ENCODE measurements at regions not wholly inside any gene's neighbourhood (a gene's known extent, or its start where the extent isn't known, plus 50 kb on each side); places are given as distances from the start of the nearest gene placed in this dataset.

DNA sequence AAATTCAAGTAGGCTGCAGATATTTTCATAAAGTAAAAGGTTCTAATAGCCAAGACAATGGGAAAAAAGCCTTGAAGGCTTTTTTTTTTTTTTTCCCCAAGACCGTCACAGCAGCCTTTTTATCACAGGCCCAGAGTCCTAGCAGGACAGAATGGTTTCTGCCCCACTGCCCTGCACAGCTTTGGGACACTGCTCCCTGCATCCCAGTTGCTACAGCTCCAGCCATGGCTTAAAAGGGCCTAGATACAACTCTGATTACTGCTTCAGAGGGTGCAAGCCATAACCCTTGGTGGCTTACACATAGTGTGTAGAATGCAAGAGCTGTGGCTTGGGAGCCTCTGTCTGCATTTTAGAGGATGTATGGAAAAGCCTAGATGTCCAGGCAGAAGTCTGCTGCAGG, 1362.8 kb downstream of the SLITRK5 start:
- Histone ChIP-seq H3K4me2 (ENCODE audit: insufficient read depth, low read length) (no peak overlapping the region), H3K27ac (ENCODE audit: low read depth, low read length) (no peak overlapping the region), H2AFZ (ENCODE audit: low read length) (no peak overlapping the region), H3K4me3 (ENCODE audit: insufficient read depth, low read length) (no peak overlapping the region), H4K20me1 (ENCODE audit: insufficient read depth, low read length) (no peaks in the 10 kb centered on the region), H3K4me1 (ENCODE audit: insufficient read depth, low read length) (no peaks in the 10 kb centered on the region), H3K36me3 (ENCODE audit: insufficient read depth, low read length) (no peaks in the 10 kb centered on the region), H3K27me3 (ENCODE audit: insufficient read depth, low read length) (no peaks in the 10 kb centered on the region), H3K79me2 (ENCODE audit: insufficient read depth, low read length) (no peaks in the 10 kb centered on the region), H3K9me3 (ENCODE audit: low read depth, low read length) (no peaks in the 10 kb centered on the region)
- DNase-seq (ENCODE audit: insufficient read length, low spot score, missing footprints), result no peak
- TF ChIP-seq, protein P1, sequence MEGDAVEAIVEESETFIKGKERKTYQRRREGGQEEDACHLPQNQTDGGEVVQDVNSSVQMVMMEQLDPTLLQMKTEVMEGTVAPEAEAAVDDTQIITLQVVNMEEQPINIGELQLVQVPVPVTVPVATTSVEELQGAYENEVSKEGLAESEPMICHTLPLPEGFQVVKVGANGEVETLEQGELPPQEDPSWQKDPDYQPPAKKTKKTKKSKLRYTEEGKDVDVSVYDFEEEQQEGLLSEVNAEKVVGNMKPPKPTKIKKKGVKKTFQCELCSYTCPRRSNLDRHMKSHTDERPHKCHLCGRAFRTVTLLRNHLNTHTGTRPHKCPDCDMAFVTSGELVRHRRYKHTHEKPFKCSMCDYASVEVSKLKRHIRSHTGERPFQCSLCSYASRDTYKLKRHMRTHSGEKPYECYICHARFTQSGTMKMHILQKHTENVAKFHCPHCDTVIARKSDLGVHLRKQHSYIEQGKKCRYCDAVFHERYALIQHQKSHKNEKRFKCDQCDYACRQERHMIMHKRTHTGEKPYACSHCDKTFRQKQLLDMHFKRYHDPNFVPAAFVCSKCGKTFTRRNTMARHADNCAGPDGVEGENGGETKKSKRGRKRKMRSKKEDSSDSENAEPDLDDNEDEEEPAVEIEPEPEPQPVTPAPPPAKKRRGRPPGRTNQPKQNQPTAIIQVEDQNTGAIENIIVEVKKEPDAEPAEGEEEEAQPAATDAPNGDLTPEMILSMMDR (IDR thresholded peaks at IDR 0.05; ENCODE audit: extremely low read depth, low read depth, low read length), result no peak

DNA sequence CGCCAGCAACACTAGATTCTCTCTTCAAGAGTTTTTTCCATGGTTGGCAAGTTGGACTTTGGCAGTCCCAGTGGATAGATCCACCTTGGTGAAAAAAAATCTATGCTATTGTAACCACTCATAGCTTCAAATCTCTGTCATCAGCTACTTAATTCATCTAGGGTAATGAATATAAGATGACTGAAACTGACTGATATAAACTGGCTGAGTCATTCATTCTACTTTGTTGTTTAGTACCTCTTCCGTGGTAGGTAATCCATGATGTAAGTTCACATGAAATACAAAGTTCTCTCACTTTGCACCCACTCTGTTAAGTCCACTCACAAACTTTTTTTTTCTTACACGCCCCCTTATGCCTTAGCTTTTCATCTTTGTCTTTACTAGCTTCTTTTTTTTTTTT, 1381.5 kb downstream of the SLITRK5 start:
- Histone ChIP-seq H3K9me3 (ENCODE audit: low read depth, low read length) (peaks cover 3% of the 10 kb centered on the region), H3K4me1 (ENCODE audit: insufficient read depth, low read length) (no peaks in the 10 kb centered on the region), H4K20me1 (ENCODE audit: insufficient read depth, low read length) (no peaks in the 10 kb centered on the region), H3K36me3 (ENCODE audit: insufficient read depth, low read length) (no peaks in the 10 kb centered on the region), H3K27me3 (ENCODE audit: insufficient read depth, low read length) (no peaks in the 10 kb centered on the region), H3K27ac (ENCODE audit: low read depth, low read length) (no peak overlapping the region), H3K4me3 (ENCODE audit: insufficient read depth, low read length) (no peak overlapping the region), H3K79me2 (ENCODE audit: insufficient read depth, low read length) (no peaks in the 10 kb centered on the region), H2AFZ (ENCODE audit: low read length) (no peak overlapping the region), H3K4me2 (ENCODE audit: insufficient read depth, low read length) (no peak overlapping the region)
- DNase-seq (ENCODE audit: insufficient read length, low spot score, missing footprints), result no peak
- TF ChIP-seq, protein P1 (IDR thresholded peaks at IDR 0.05; ENCODE audit: extremely low read depth, low read depth, low read length), result no peak

DNA sequence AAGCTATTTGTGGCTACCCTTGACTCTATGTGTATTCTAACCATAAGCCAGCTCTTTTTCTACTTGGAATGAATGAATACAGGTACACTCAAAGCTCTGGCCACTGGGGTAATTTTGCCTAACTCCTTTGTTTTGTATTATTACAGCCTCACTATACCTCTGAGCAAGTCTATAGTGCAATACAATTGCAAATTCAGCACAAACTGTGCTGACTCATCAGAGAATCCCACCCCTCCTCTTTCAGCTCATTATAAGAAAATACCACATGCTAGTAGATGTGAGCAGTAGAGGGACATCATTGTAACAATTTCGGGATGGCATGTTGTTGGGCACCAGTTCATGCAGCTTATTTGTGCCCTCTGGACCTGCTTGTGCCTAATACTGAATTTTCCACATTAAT, 1382.2 kb downstream of the SLITRK5 start:
- no peak for DNase-seq (ENCODE audit: insufficient read length, low spot score, missing footprints)
- H3K9me3 ChIP-seq (ENCODE audit: low read depth, low read length), result peaks cover 3% of the 10 kb centered on the region
- H3K27me3 ChIP-seq (ENCODE audit: insufficient read depth, low read length), result no peaks in the 10 kb centered on the region
- no peaks in the 10 kb centered on the region for H3K79me2 ChIP-seq (ENCODE audit: insufficient read depth, low read length)
- no peaks in the 10 kb centered on the region for H4K20me1 ChIP-seq (ENCODE audit: insufficient read depth, low read length)
- H3K27ac ChIP-seq (ENCODE audit: low read depth, low read length), result no peak overlapping the region
- H3K4me2 ChIP-seq (ENCODE audit: insufficient read depth, low read length), result no peak overlapping the region
- H3K36me3 ChIP-seq (ENCODE audit: insufficient read depth, low read length), result no peaks in the 10 kb centered on the region
- H3K4me1 ChIP-seq (ENCODE audit: insufficient read depth, low read length), result no peaks in the 10 kb centered on the region
- H2AFZ ChIP-seq (ENCODE audit: low read length), result no peak overlapping the region
- no peak overlapping the region for H3K4me3 ChIP-seq (ENCODE audit: insufficient read depth, low read length)
- TF ChIP-seq, protein P1 (IDR thresholded peaks at IDR 0.05; ENCODE audit: extremely low read depth, low read depth, low read length), result no peak

DNA sequence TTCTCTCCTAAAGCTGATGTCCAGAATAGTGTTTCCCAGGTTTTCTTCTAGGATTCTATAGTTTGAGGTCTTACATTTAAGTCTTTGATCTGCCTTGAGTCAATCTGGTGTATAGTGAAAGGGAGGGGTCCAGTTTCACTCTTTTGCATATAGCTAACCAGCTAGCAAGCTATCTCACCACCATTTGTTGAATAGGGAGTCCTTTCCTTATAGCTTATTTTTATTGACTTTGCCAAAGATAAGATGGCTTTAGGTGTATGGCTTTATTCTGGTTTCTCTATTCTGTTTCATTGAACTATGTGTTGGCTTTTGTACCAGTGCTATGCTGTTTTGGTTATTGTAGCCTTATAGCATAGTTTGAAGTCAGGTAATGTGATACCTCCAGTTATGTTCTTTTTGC, 1386.1 kb downstream of the SLITRK5 start:
- Histone ChIP-seq H3K27me3 (ENCODE audit: insufficient read depth, low read length) (no peaks in the 10 kb centered on the region), H4K20me1 (ENCODE audit: insufficient read depth, low read length) (no peaks in the 10 kb centered on the region), H2AFZ (ENCODE audit: low read length) (no peak overlapping the region), H3K4me3 (ENCODE audit: insufficient read depth, low read length) (no peak overlapping the region), H3K4me1 (ENCODE audit: insufficient read depth, low read length) (no peaks in the 10 kb centered on the region), H3K79me2 (ENCODE audit: insufficient read depth, low read length) (no peaks in the 10 kb centered on the region), H3K36me3 (ENCODE audit: insufficient read depth, low read length) (no peaks in the 10 kb centered on the region), H3K4me2 (ENCODE audit: insufficient read depth, low read length) (no peak overlapping the region), H3K9me3 (ENCODE audit: low read depth, low read length) (peaks cover 3% of the 10 kb centered on the region), H3K27ac (ENCODE audit: low read depth, low read length) (no peak overlapping the region)
- TF ChIP-seq, protein P1 (IDR thresholded peaks at IDR 0.05; ENCODE audit: extremely low read depth, low read depth, low read length), result no peak
- no peak for DNase-seq (ENCODE audit: insufficient read length, low spot score, missing footprints)

Measured in osteoblast (primary cell).